ENCODE measurements at regions not wholly inside any gene's neighbourhood (a gene's known extent, or its start where the extent isn't known, plus 50 kb on each side); places are given as distances from the start of the nearest gene placed in this dataset.
A peak's percentile ranks its signal among the peaks of the same experiment; 100 is the strongest.

DNA sequence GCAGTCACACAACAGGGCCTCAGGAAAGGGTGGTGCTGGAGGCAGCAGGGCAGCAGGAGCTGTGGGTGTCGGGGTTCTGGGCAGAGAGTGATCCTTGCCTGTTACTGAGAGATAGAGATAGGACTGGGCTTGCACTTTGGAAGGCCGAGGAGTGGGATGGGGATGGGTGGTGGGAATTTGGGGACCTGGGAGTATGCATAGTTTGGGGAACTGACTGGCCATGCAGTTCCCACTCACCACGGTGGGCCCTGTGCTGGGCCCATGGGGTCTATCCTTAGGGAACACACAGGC lies 192.5 kb upstream of the LINGO1 start:
- no peak for FAIRE-seq
- Histone ChIP-seq H3K27ac (ENCODE audit: low read depth in 2 of 2, low read length in 2 of 2) (no peak overlapping the region), H3K27me3 (ENCODE audit: control insufficient read depth, insufficient read depth, low read length) (peaks cover 7% of the 10 kb centered on the region), H3K4me3 (ENCODE audit: low read length in 3 of 3) (no peak overlapping the region), H3K36me3 (ENCODE audit: control insufficient read depth in 2 of 3, insufficient read depth in 3 of 3, low read length in 3 of 3) (no peaks in the 10 kb centered on the region), H3K9ac (ENCODE audit: low read length in 3 of 3) (no peak overlapping the region), H3K4me1 (ENCODE audit: control insufficient read depth in 2 of 3, insufficient read depth in 2 of 3, low read depth in 1 of 3, low read length in 3 of 3) (no peaks in the 10 kb centered on the region), H3K9me3 (ENCODE audit: control insufficient read depth in 2 of 3, insufficient read depth in 1 of 3, low read length in 3 of 3) (no peaks in the 10 kb centered on the region)
- intact Hi-C loops (cut with DNase I), result loop anchor here (10.0 kb wide), 1 partner anchor 190 kb away; the partner anchor contains the start of gene LINGO1
- TF ChIP-seq, protein P1, sequence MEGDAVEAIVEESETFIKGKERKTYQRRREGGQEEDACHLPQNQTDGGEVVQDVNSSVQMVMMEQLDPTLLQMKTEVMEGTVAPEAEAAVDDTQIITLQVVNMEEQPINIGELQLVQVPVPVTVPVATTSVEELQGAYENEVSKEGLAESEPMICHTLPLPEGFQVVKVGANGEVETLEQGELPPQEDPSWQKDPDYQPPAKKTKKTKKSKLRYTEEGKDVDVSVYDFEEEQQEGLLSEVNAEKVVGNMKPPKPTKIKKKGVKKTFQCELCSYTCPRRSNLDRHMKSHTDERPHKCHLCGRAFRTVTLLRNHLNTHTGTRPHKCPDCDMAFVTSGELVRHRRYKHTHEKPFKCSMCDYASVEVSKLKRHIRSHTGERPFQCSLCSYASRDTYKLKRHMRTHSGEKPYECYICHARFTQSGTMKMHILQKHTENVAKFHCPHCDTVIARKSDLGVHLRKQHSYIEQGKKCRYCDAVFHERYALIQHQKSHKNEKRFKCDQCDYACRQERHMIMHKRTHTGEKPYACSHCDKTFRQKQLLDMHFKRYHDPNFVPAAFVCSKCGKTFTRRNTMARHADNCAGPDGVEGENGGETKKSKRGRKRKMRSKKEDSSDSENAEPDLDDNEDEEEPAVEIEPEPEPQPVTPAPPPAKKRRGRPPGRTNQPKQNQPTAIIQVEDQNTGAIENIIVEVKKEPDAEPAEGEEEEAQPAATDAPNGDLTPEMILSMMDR (IDR thresholded peaks at IDR 0.05; ENCODE audit: borderline replicate concordance, extremely low read depth, insufficient read depth), result no peak
- peak in 1 of 5 donors; percentile 57 for DNase-seq

GRCh38 chr15:77824361-77825251 lies 191.9 kb upstream of the LINGO1 start:
- Histone ChIP-seq H3K27ac (ENCODE audit: low read depth in 2 of 2, low read length in 2 of 2) (no peak overlapping the region), H3K4me3 (ENCODE audit: low read length in 3 of 3) (no peak overlapping the region), H3K9ac (ENCODE audit: low read length in 3 of 3) (no peak overlapping the region), H3K36me3 (ENCODE audit: control insufficient read depth in 2 of 3, insufficient read depth in 3 of 3, low read length in 3 of 3) (no peaks in the 10 kb centered on the region), H3K4me1 (ENCODE audit: control insufficient read depth in 2 of 3, insufficient read depth in 2 of 3, low read depth in 1 of 3, low read length in 3 of 3) (no peaks in the 10 kb centered on the region), H3K27me3 (ENCODE audit: control insufficient read depth, insufficient read depth, low read length) (peaks cover 7% of the 10 kb centered on the region), H3K9me3 (ENCODE audit: control insufficient read depth in 2 of 3, insufficient read depth in 1 of 3, low read length in 3 of 3) (no peaks in the 10 kb centered on the region)
- FAIRE-seq (no peak), DNase-seq (peak in 2 of 5 donors; percentile 22 to 27)
- TF ChIP-seq, protein P1 (IDR thresholded peaks at IDR 0.05; ENCODE audit: borderline replicate concordance, extremely low read depth, insufficient read depth), result no peak
- intact Hi-C loops (cut with DNase I), result loop anchor here (10.0 kb wide), 1 partner anchor 190 kb away; the partner anchor contains the start of gene LINGO1

DNA sequence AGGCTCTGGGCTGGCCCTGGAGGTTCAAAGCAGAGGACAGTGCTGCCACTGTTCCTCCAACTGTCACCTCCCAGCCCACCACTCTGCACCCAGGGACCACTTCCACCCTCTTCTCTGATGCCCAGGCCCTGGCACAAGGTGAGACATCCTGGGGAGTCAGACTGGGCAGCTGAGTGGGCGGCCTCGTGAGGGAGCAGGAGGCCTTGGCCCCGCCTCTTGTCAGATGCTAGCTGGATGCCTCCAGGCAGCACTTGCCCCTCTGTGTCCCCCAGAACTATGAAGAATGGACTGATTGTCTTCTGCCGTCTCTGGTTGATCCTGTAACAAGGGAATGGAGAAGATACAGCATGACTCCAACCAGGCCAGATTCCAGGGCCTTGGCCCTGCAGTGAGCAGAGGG lies 191.0 kb upstream of the LINGO1 start:
- Histone ChIP-seq H3K27ac (ENCODE audit: low read depth in 2 of 2, low read length in 2 of 2) (no peak overlapping the region), H3K36me3 (ENCODE audit: control insufficient read depth in 2 of 3, insufficient read depth in 3 of 3, low read length in 3 of 3) (no peaks in the 10 kb centered on the region), H3K4me3 (ENCODE audit: low read length in 3 of 3) (no peak overlapping the region), H3K4me1 (ENCODE audit: control insufficient read depth in 2 of 3, insufficient read depth in 2 of 3, low read depth in 1 of 3, low read length in 3 of 3) (no peaks in the 10 kb centered on the region), H3K9me3 (ENCODE audit: control insufficient read depth in 2 of 3, insufficient read depth in 1 of 3, low read length in 3 of 3) (no peaks in the 10 kb centered on the region), H3K9ac (ENCODE audit: low read length in 3 of 3) (no peak overlapping the region), H3K27me3 (ENCODE audit: control insufficient read depth, insufficient read depth, low read length) (peaks cover 7% of the 10 kb centered on the region)
- FAIRE-seq (no peak), DNase-seq (peak in 1 of 5 donors; percentile 55)
- TF ChIP-seq, protein P1 (IDR thresholded peaks at IDR 0.05; ENCODE audit: borderline replicate concordance, extremely low read depth, insufficient read depth), result no peak
- intact Hi-C loops (cut with DNase I), result loop anchor here (10.0 kb wide), 1 partner anchor 189 kb away; the partner anchor contains the start of gene LINGO1

Measured in kidney (tissue), 13 donors.